A673 (cell line): ENCODE measurements at regions not wholly inside any gene's neighbourhood (a gene's known extent, or its start where the extent isn't known, plus 50 kb on each side); places are given as distances from the start of the nearest gene placed in this dataset.
A peak's percentile ranks its signal among the peaks of the same experiment; 100 is the strongest.

ENCODE experiments used
- BruUV-seq: library from RNA; stranded (reverse); fragments of 400-500 nt; replicated peaks from 2 replicates; lab custom pipeline; 2021; lab: Mats Ljungman, UMichigan
- CTCF ChIA-PET: fragments of 300-600 bp; sonication (Branson Sonifier 250); formaldehyde crosslinking; loops from one replicate; lab custom pipeline; 2022; ENCODE audit warnings: antibody characterized with exemption; lab: Charles Lee
- POLR2A ChIA-PET: fragments of 300-600 bp; sonication (Branson Sonifier 250); formaldehyde crosslinking; loops from one replicate; lab custom pipeline; 2022; ENCODE audit warnings: antibody characterized with exemption; ENCODE audit not compliant: low non-redundant PET; lab: Charles Lee
- DNase-seq: peaks from one replicate; pipeline ENCODE4 v3.0.0-alpha.2; 2015; ENCODE audit warnings: low spot score
- H3K27ac ChIP-seq: fragments of 200-600 bp; sonication (generic); 2 replicates; pipeline ENCODE4 v1.5.1; 2016; ENCODE audit warnings: mixed run types, low read depth, mild to moderate bottlenecking, mixed read lengths, antibody characterized with exemption, low read length; ENCODE audit not compliant: poor library complexity, severe bottlenecking
- H3K27me3 ChIP-seq: fragments of 200-600 bp; sonication (generic); replicated peaks from 2 replicates; pipeline ENCODE4 v1.6.1; 2017; ENCODE audit warnings: mixed run types, low read depth, mild to moderate bottlenecking, mixed read lengths, antibody characterized with exemption, low read length; ENCODE audit not compliant: insufficient read depth, poor library complexity
- H3K36me3 ChIP-seq: fragments of 200-600 bp; sonication (generic); 2 replicates; pipeline ENCODE4 v1.6.1; 2016; ENCODE audit warnings: mixed run types, mild to moderate bottlenecking, mixed read lengths, antibody characterized with exemption, low read length; ENCODE audit not compliant: insufficient read depth, poor library complexity, severe bottlenecking
- H3K4me1 ChIP-seq: fragments of 200-600 bp; sonication (generic); 2 replicates; pipeline ENCODE4 v1.6.1; 2017; ENCODE audit warnings: mixed run types, mild to moderate bottlenecking, mixed read lengths, antibody characterized with exemption, low read length; ENCODE audit not compliant: insufficient read depth, poor library complexity, severe bottlenecking
- H3K4me3 ChIP-seq: fragments of 200-600 bp; sonication (generic); 2 replicates; pipeline ENCODE4 v1.5.1; 2016; ENCODE audit warnings: low read depth, mixed run types, mild to moderate bottlenecking, mixed read lengths, low read length; ENCODE audit not compliant: poor library complexity, severe bottlenecking
- H3K9me3 ChIP-seq: fragments of 200-600 bp; sonication (generic); 2 replicates; pipeline ENCODE4 v1.6.1; 2016; ENCODE audit warnings: mixed run types, low read depth, mild to moderate bottlenecking, mixed read lengths, antibody characterized with exemption, low read length; ENCODE audit not compliant: poor library complexity, severe bottlenecking
- EZH2 ChIP-seq: fragments of 200-600 bp; sonication (generic); IDR thresholded peaks from 2 replicates; pipeline ENCODE4 v1.6.1; 2017; ENCODE audit warnings: borderline replicate concordance, low read depth, mild to moderate bottlenecking, mixed read lengths, antibody characterized with exemption, low read length; ENCODE audit not compliant: poor library complexity, severe bottlenecking
- intact Hi-C: fragments of 100-400 bp; cut with micrococcal nuclease; formaldehyde crosslinking; loops from one replicate; pipeline ENCODE4 v1.10.0; 2022; ENCODE audit not compliant: unreplicated experiment
- TF ChIP-seq, protein P1 (sequence below): fragments of 300-800, 200-600 bp; sonication (generic); conservative IDR thresholded peaks from 2 replicates; pipeline ENCODE4 v1.5.1; 2017; ENCODE audit warnings: low read depth, mild to moderate bottlenecking, antibody characterized with exemption, low read length, moderate library complexity, mixed read lengths

DNA sequence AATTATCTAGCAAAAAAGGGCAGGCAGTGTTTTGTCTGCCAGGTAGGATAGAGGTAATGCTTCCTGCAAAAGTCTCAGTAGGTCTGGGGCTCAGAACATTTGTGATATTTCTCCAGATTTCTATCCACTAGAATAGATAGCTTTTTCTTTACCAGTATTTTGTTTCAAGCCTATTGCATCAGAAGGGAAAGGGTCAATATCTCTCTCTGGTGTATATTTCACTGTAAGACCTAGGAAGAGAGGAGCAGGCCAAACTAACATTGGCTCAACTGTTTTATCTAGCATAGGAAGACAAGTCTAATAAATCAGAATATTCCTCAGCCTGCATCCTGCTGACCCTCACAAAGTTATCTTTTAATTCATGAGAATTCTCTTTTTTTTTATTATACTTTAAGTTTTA, 106.7 kb upstream of the DAAM1 start:
- CTCF ChIA-PET: interaction anchor here (0.6 kb wide), 1 partner anchor 11 kb away, joined by 3 read pairs; no protein-coding TSS in a partner anchor
- no peak for TF ChIP-seq EZH2
- TF ChIP-seq, protein P1, sequence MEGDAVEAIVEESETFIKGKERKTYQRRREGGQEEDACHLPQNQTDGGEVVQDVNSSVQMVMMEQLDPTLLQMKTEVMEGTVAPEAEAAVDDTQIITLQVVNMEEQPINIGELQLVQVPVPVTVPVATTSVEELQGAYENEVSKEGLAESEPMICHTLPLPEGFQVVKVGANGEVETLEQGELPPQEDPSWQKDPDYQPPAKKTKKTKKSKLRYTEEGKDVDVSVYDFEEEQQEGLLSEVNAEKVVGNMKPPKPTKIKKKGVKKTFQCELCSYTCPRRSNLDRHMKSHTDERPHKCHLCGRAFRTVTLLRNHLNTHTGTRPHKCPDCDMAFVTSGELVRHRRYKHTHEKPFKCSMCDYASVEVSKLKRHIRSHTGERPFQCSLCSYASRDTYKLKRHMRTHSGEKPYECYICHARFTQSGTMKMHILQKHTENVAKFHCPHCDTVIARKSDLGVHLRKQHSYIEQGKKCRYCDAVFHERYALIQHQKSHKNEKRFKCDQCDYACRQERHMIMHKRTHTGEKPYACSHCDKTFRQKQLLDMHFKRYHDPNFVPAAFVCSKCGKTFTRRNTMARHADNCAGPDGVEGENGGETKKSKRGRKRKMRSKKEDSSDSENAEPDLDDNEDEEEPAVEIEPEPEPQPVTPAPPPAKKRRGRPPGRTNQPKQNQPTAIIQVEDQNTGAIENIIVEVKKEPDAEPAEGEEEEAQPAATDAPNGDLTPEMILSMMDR: no peak
- Histone ChIP-seq H3K4me3 (no peak overlapping the region), H3K36me3 (no peaks in the 10 kb centered on the region), H3K27ac (no peak overlapping the region), H3K4me1 (no peaks in the 10 kb centered on the region), H3K27me3 (no peaks in the 10 kb centered on the region), H3K9me3 (no peaks in the 10 kb centered on the region)
- no peak for DNase-seq
- intact Hi-C loops: no loop called here
- POLR2A ChIA-PET: no interaction called here
- no TSS peak for BruUV-seq

DNA sequence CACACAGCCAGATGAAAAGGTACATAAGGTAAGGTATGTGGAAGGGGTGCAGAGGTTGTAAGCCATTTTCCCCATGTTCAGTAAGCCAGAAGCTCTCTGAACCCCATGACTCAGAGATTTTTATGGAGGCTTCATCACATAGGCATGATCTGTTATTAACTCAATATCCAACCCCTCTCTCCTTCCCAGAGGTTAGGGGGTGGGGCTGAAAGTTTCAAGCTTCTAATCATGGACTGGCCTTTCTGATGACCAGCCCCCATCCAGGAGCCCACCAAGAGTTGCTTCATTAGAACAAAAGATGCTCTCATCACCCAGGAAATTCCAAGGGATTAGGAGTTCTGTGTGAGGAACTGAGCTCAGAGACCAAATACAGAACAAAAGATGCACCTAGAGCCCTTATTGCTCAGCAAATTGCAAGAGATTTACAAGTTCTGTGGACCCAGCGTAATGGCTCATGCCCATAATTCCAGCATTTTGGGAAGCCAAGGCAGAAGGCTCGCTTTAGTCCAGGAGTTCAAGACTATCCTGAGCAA, 103.2 kb upstream of the DAAM1 start:
- ChIA-PET POLR2A (no interaction called here), CTCF (no interaction called here)
- TF ChIP-seq, protein P1: no peak
- no peak for TF ChIP-seq EZH2
- Histone ChIP-seq H3K4me1 (no peaks in the 10 kb centered on the region), H3K9me3 (no peaks in the 10 kb centered on the region), H3K27me3 (no peaks in the 10 kb centered on the region), H3K4me3 (no peak overlapping the region), H3K36me3 (no peaks in the 10 kb centered on the region), H3K27ac (no peak overlapping the region)
- peak; percentile 7 for DNase-seq
- intact Hi-C loops: no loop called here
- no TSS peak for BruUV-seq

DNA sequence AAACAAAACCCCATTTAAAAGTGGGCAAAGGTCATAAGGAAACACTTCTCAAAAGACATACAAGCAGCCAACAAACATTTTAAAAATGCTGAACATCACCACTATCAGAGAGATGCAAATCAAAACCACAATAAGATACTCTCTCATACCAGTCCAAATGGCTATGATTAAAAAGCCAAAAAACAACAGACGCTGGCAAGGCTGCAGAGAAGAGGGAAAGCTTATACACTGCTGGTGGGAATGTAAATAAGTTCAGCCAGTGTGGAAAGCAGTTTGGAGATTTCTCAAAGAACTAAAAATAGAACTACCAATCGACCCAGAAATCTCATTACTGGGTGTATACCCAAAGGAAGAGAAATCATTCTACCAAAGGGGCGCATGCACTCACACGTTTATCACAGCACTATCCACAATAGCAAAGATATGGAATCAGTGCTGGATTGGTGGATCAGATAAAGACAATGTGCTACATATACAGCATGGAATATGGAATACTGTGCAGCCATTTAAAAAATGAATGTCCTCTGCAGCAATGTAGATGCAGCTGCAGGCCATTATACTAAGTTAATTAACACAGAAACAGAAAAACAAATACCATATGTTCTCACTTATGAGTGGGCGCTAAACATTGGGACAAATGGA, 102.1 kb upstream of the DAAM1 start:
- no peaks in the 10 kb centered on the region for H3K36me3 ChIP-seq
- CTCF ChIA-PET: no interaction called here
- H3K27ac ChIP-seq: no peak overlapping the region
- no peaks in the 10 kb centered on the region for H3K9me3 ChIP-seq
- no peak for DNase-seq
- intact Hi-C loops: no loop called here
- no peak overlapping the region for H3K4me3 ChIP-seq
- TF ChIP-seq, protein P1: no peak
- TF ChIP-seq EZH2: no peak
- no peaks in the 10 kb centered on the region for H3K27me3 ChIP-seq
- BruUV-seq: no TSS peak
- H3K4me1 ChIP-seq: no peaks in the 10 kb centered on the region
- POLR2A ChIA-PET: no interaction called here
